ENCODE measurements at regions not wholly inside any gene's neighbourhood (a gene's known extent, or its start where the extent isn't known, plus 50 kb on each side); places are given as distances from the start of the nearest gene placed in this dataset.

DNA sequence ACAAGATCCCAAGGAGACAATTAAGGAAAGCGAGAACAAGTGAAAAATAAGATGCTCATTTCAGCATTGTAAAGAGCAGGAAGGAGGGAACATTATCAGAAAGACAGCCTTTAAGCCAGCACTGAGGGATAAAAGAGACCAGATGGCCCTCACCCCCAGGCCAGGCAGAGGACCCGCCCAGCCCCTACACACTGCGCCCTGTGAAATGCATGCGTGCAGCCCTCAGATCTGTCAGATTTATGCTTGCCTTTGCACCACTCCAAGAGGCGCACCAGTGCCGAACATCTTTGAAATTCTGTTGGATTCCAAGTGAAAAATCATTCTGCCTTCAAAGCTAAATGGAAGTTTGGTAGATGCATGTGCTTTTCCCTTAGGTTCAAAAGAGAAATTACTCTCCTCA is 378.0 kb downstream of the MLLT3 start:
- TF ChIP-seq YY1 (IDR thresholded peaks at IDR 0.05; ENCODE audit: insufficient read depth, insufficient read length) (no peak), ZNF274 (IDR thresholded peaks at IDR 0.05; ENCODE audit: low read depth, low read length) (no peak), SUZ12 (IDR thresholded peaks at IDR 0.05; ENCODE audit: extremely low read depth, insufficient read depth, insufficient read length) (no peak)
